ENCODE measurements at regions not wholly inside any gene's neighbourhood (a gene's known extent, or its start where the extent isn't known, plus 50 kb on each side); places are given as distances from the start of the nearest gene placed in this dataset.
"Not testable (repeated sequence)": the region's sequence is repeated elsewhere in the genome, so short reads cannot be mapped to it uniquely, and the experiment has no call there.

- no peak for DNase-seq
Measured at GRCh38 chr7:94176694-94177200, 172.6 kb upstream of the BET1 start.

GRCh38 chr7:94177441-94177840 is 173.3 kb upstream of the BET1 start:
- no peak for DNase-seq

GRCh38 chr7:94178230-94178629 is 174.1 kb upstream of the BET1 start:
- DNase-seq = no peak

GRCh38 chr7:94179466-94179865 is 175.3 kb upstream of the BET1 start:
- no peak for DNase-seq

DNA sequence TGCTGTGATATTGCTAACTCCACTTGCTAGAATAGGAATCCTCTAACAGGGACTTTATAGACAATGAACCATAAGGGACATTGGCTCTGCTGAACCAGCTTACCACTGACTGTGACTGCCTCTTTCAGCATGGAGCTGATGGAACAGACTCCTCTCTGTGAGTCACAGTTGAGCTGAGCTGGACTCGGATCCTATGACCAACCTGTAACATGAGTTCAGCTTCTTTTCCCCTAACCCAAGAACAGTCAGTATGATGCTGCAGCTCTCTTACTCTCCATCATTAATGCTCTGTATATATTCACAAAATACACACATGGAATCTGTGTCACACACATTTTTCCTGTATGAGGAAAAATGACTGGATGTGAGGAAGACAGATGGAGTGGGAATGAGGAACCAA is 177.9 kb upstream of the BET1 start:
- no peak for DNase-seq

- DNase-seq = no peak
Measured at GRCh38 chr7:94182721-94183120, 178.6 kb upstream of the BET1 start.

DNA sequence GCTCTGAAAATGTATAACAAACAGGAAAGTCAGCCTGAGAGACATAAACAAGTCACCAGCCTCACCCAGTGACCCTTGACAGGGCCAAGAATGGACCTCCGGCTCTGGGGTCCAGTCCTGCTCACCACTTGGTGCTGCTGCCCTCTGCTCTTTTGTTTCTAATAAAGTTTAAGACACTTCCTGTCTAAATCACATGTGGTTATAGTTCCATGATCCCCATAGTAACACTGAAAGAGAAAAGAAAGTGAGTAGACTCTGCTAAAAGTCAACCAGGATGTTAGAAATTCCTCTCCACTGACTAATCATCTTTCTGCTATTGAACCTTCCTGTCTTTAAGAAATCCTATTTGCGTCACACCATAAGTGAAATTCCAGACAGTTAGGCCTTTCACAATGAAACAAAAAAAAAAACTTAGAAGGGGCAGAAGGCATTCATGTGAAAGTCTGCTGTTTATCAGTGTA is 179.2 kb upstream of the BET1 start:
- no peak for DNase-seq

DNA sequence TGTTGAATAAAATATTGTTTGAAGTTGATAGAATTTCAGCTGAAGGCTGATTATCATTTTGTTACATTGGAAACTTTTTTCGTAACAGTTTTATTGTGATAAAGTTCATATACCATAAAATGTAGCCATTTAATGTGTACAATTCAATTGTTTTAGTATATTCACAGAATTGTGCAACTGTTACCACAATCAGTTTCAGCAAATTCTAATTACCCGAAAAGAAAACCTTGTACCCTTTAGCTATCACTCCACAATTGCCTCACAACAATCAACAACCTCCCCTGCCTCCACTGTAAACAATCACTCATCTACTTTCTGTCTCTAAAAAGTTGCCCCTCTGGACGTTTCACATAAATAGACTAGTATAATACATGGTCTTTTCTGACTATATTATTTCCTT is 179.7 kb upstream of the BET1 start:
- no peak for DNase-seq

GRCh38 chr7:94188350-94188749 is 184.2 kb upstream of the BET1 start:
- no peak for DNase-seq

DNA sequence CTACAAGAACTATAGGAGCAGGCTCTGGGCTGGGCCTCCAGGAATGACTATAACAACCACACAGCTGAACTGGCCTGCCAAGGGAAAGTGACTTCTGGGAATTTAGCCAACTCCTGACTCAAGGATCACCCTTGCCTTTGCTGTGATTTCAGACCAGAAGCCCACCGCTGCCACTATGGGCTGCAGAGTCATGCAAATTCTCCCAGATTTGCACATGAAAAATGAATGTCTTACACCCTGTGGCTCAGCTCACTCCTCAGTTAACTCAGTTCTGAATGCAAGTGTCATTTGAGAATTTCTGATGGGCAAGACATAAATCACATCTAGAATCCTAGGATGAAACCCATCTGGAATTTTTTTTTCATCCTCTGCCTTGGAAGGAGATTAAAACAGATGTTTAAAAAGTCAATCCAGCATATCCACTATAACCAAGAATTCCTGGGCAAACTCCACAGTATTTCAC is 186.5 kb upstream of the BET1 start:
- no peak for DNase-seq

DNA sequence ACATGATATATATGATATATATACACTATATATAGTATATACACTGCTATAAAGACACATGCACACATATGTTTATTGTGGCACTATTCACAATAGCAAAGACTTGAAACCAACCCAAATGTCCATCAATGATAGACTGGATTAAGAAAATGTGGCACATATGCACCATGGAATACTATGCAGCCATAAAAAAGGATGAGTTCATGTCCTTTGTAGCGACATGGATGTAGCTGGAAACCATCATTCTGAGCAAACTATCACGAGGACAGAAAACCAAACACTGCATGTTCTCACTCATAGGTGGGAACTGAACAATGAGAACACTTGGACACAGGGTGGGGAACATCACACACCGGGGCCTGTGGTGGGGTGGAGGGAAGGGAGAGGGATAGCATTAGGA is 190.3 kb upstream of the BET1 start:
- not testable (repeated sequence) for DNase-seq

DNA sequence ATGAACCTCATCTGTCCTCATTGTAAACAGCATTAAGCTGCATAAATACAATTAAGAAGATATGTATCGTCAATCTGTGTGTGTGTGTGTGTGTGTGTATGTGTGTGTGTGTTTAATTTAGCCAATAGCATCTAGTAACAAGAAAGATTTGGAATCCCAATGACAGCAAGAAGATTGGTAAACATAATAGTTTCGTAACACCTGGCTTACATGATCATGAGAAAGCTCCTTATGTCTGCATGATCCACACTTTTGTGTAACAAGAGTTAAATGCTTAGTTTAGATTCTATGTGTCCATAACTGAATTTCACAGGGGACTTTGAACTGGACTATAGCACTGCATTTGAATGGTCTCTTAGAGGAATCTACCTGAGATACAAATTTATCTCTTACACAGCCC is 191.0 kb upstream of the BET1 start:
- no peak for DNase-seq

GRCh38 chr7:94195813-94196212 is 191.7 kb upstream of the BET1 start:
- DNase-seq = no peak

GRCh38 chr7:94205529-94205928 is 189.2 kb upstream of the COL1A2 start:
- DNase-seq = no peak

GRCh38 chr7:94206295-94206694 is 188.4 kb upstream of the COL1A2 start:
- no peak for DNase-seq

DNA sequence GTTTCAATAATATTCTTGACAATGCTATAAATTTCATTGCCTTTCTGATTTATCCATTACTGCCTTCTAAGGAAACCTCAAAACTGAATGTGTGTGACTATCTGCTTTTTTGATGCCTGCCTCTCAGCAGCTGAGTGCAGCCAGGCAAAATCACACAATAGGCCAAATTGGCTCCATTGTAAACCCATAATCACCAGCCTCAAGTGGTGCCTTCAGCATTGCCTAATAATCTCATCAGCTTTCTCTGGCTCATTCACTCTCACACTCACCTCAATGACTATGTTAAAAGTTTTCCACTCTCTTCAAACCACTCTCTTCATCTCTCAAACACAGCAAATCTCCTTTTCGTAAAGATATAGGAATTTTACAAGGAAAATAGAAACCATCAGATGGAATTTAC is 182.5 kb upstream of the COL1A2 start:
- no peak for DNase-seq

DNA sequence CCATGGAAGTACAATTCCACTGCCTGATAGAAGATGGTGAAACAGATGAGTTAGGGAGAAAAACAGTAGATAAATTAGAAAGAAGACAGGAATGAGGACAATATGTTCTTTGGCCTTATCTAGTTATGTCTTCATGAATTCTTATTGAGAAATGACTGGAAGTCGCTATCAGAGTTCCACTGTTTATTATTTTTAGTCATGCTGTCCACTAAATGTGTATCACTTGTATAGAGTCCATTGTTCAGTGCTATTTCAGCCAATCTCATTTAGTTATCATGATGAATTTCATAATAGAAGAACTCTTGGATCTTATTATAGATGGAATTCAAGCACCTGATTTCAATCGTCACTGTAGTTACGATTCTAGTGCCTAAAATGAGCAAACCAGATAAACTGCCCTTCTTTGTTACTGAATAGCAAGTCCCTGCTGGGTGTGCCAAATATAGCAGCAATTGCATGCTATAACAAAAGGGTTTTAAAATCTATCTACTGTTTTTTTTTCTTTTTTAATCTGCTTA is 177.7 kb upstream of the COL1A2 start:
- no peak for DNase-seq

DNA sequence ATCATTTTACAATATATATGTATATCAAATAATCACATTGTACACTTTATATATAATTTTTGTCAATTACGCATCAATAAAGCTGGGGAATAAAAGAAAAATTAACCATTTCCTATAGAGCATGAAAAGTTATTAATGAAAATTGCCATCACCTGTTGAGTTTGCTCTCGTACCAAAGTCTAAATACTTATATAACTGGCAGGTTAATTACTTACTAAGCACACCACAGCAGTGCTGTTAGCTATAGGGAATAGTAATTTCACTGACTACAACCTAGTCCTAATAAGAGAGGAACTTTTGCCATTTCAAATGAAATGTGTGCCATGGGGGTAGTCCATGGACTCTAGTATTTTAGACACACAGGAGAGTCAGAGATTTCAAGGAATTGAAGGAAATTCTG is 176.9 kb upstream of the COL1A2 start:
- DNase-seq = no peak

- DNase-seq = no peak
Measured at GRCh38 chr7:94222516-94222915, 172.2 kb upstream of the COL1A2 start.

GRCh38 chr7:94223375-94224084 is 171.2 kb upstream of the COL1A2 start:
- no peak for DNase-seq

DNA sequence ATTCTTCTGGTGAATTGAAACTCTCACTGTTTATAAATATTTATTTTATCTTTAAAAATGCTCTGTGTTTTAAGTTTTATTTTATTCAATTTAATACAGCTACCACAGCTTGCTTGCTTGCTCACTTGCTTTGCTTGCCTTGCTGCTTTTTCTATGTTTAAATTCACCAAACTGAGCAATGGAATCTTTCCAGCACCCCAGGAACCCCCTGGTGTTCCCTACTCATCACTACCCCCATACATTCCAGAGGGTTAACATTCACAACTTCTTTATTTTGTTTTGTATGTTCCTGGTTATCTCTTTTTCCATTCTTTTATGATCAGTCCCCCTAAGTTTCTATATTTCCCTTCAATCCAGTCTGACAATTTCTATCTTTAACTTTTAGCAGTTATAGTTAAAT is 166.5 kb upstream of the COL1A2 start:
- DNase-seq = no peak

DNA sequence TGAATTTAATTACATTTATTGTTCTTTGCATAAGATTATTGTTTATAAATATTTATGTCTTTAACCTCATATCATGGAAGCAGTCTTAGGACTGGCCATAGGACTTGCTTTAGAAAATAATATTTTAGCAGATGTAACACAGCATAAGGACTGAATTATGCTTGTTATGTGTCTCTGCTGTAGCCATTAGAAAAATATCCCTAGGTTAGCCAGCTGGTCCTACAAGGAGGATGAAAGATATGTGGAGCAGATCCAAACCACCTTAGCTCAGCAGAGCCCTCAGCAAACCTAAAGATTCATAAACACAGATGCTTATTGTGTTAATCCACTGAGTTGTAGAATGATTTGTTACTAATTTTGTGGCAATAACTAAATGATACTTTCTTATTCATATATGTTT is 166.0 kb upstream of the COL1A2 start:
- DNase-seq = no peak

GRCh38 chr7:94231305-94231704 is 163.4 kb upstream of the COL1A2 start:
- no peak for DNase-seq

- no peak for DNase-seq
Measured at GRCh38 chr7:94236960-94237359, 157.7 kb upstream of the COL1A2 start.

DNA sequence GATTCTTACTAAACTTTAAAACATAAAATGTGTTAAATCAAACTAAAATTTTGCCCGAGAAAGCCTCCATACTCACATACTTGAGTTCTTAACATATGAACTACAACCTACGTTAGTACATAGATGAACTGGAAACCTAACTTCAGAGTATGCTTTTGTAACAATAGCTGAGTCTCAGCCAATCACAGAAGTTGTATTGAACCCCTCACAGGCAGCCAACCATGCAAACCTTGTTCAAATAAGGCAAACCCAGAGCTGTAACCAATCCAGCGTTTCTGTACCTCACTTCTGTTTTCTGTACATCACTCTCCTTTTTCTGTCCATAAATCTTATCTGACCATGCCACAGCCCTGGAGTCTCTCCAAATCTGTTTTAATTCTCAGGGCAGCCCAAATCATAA is 157.3 kb upstream of the COL1A2 start:
- no peak for DNase-seq
